Small intestine (tissue), 7 donors: ENCODE measurements at regions not wholly inside any gene's neighbourhood (a gene's known extent, or its start where the extent isn't known, plus 50 kb on each side); places are given as distances from the start of the nearest gene placed in this dataset.
A peak's percentile ranks its signal among the peaks of the same experiment; 100 is the strongest.

Experiments used
- DNase-seq, 2 donors: peaks; one replicate each; pipeline versions ENCODE4 v3.0.0 to v3.0.0-alpha.2; 2013
- FAIRE-seq: peaks from 2 replicates; lab custom pipeline; 2012; peaks lifted over from hg19 to GRCh38; lab: Jason Lieb, UNC
- H3K27ac ChIP-seq, 3 donors: one replicate each; pipeline ENCODE4 v1.5.1; 2013; ENCODE audit warnings: low read length in 2 of 3, mild to moderate bottlenecking in 2 of 3, control low read depth in 1 of 3, inconsistent platforms in 1 of 3, low read depth in 1 of 3, moderate library complexity in 1 of 3
- H3K27me3 ChIP-seq, 3 donors: one replicate each; pipeline ENCODE4 v1.6.1; 2013; ENCODE audit warnings: low read length in 3 of 3, inconsistent platforms in 1 of 3; ENCODE audit not compliant: control insufficient read depth in 3 of 3, insufficient read depth in 3 of 3
- H3K36me3 ChIP-seq, 3 donors: one replicate each; pipeline ENCODE4 v1.6.1; 2013; ENCODE audit warnings: low read length in 3 of 3, inconsistent platforms in 1 of 3, low read depth in 1 of 3, mild to moderate bottlenecking in 1 of 3, moderate library complexity in 1 of 3; ENCODE audit not compliant: control insufficient read depth in 3 of 3, insufficient read depth in 2 of 3
- H3K4me1 ChIP-seq, 3 donors: one replicate each; pipeline ENCODE4 v1.6.1; 2013; ENCODE audit warnings: low read length in 2 of 3, inconsistent platforms in 1 of 3, low read depth in 1 of 3, mild to moderate bottlenecking in 1 of 3, moderate library complexity in 1 of 3; ENCODE audit not compliant: control insufficient read depth in 3 of 3, insufficient read depth in 2 of 3
- H3K4me3 ChIP-seq, 3 donors: one replicate each; pipeline ENCODE4 v1.5.1; 2013; ENCODE audit warnings: low read length in 3 of 3, control low read depth in 1 of 3, inconsistent platforms in 1 of 3, low read depth in 1 of 3, mild to moderate bottlenecking in 1 of 3, moderate library complexity in 1 of 3
- H3K9me3 ChIP-seq, 2 donors: one replicate each; pipeline ENCODE4 v1.6.1; 2013; ENCODE audit warnings: low read depth in 1 of 2, low read length in 1 of 2; ENCODE audit not compliant: control insufficient read depth in 2 of 2, insufficient read depth in 1 of 2
- WGBS, 3 donors: extraction: QIAGEN DNeasy Blood & Tissue Kit; methylation state at CpG; one replicate each; pipeline ENCODE4 v1.1.7; 2013; 5-methylcytosine and 5-hydroxymethylcytosine counted together
- donor health status: healthy with polysubstance abuse.
- donor health status: control.
- donor health status: control.
- donor health status: Bipolar disorder and iron deficiency.
- donor health status: healthy.

GRCh38 chr3:8825153-8825825 is 55.9 kb upstream of the OXTR start:
- Histone ChIP-seq H3K36me3 (no peaks in the 10 kb centered on the region), H3K4me1 (no peaks in the 10 kb centered on the region), H3K27ac (no peak overlapping the region), H3K9me3 (peaks cover 0 to 5% of the 10 kb centered on the region in 2 donors), H3K27me3 (no peaks in the 10 kb centered on the region), H3K4me3 (no peak overlapping the region)
- peak in 1 of 2 donors; percentile 52 for DNase-seq
- WGBS, 3 donors, result 94 to 100% (median 97%) methylated on average over 1 of the region's 1 CpG
- FAIRE-seq, result no peak

- Histone ChIP-seq H3K4me3 (no peak overlapping the region), H3K9me3 (peaks cover 0 to 12% of the 10 kb centered on the region in 2 donors), H3K36me3 (no peaks in the 10 kb centered on the region), H3K4me1 (no peaks in the 10 kb centered on the region), H3K27me3 (no peaks in the 10 kb centered on the region), H3K27ac (no peak overlapping the region)
- WGBS, 3 donors, result 52 to 88% (median 86%) methylated on average over 1 of the region's 1 CpG
- DNase-seq (no peak), FAIRE-seq (no peak)
Measured at GRCh38 chr3:8824238-8824637, 54.8 kb upstream of the OXTR start.

GRCh38 chr3:8822141-8822540 is 52.7 kb upstream of the OXTR start:
- FAIRE-seq (no peak), DNase-seq (no peak)

More at GRCh38 chr3:8822141-8822540, 52.7 kb upstream of the OXTR start:
- 90 to 97% (median 93%) methylated on average over 2 of the region's 2 CpGs for WGBS, 3 donors
- Histone ChIP-seq H3K27me3 (no peaks in the 10 kb centered on the region), H3K9me3 (peaks cover 0 to 22% of the 10 kb centered on the region in 2 donors), H3K36me3 (no peaks in the 10 kb centered on the region), H3K4me1 (no peaks in the 10 kb centered on the region), H3K27ac (no peak overlapping the region), H3K4me3 (no peak overlapping the region)
